Renal cortical epithelial cell (primary cell): ENCODE measurements at regions not wholly inside any gene's neighbourhood (a gene's known extent, or its start where the extent isn't known, plus 50 kb on each side); places are given as distances from the start of the nearest gene placed in this dataset.
A peak's percentile ranks its signal among the peaks of the same experiment; 100 is the strongest.
"Not testable (repeated sequence)": the region's sequence is repeated elsewhere in the genome, so short reads cannot be mapped to it uniquely, and the experiment has no call there.

Experiments used
- DNase-seq: peaks from one replicate; pipeline ENCODE4 v3.0.0-alpha.2; 2011; ENCODE audit warnings: low read depth

- peak; percentile 77 for DNase-seq
These were observed 891.9 kb upstream of the MBL2 start for GRCh38 chr10:53664282-53665019.

- DNase-seq: no peak
These were observed 878.2 kb upstream of the MBL2 start for GRCh38 chr10:53650794-53651193.

- DNase-seq: not testable (repeated sequence)
These were observed 874.6 kb upstream of the MBL2 start for GRCh38 chr10:53647221-53647620.

- no peak for DNase-seq
These were observed 873.9 kb upstream of the MBL2 start for GRCh38 chr10:53646525-53646924.

- DNase-seq: no peak
These were observed 873.4 kb upstream of the MBL2 start for GRCh38 chr10:53645951-53646350.

- DNase-seq: no peak
These were observed 865.4 kb upstream of the MBL2 start for GRCh38 chr10:53638006-53638405.

- no peak for DNase-seq
These were observed 852.1 kb upstream of the MBL2 start for GRCh38 chr10:53624722-53625121.

GRCh38 chr10:53622201-53622600 is 849.6 kb upstream of the MBL2 start:
- DNase-seq: peak; percentile 49

GRCh38 chr10:53619671-53620070 is 847.1 kb upstream of the MBL2 start:
- no peak for DNase-seq

GRCh38 chr10:53607691-53608090 is 835.1 kb upstream of the MBL2 start:
- DNase-seq: no peak

- peak; percentile 59 for DNase-seq
These were observed 834.4 kb upstream of the MBL2 start for GRCh38 chr10:53606981-53607380.

GRCh38 chr10:53601260-53601875 is 828.8 kb upstream of the MBL2 start:
- DNase-seq: peak; percentile 59

GRCh38 chr10:53598914-53599313 is 826.3 kb upstream of the MBL2 start:
- DNase-seq: peak; percentile 95

GRCh38 chr10:53597835-53598251 is 825.3 kb upstream of the MBL2 start:
- peak; percentile 33 for DNase-seq

- no peak for DNase-seq
These were observed 807.9 kb upstream of the MBL2 start for GRCh38 chr10:53580465-53580864.

GRCh38 chr10:53579773-53580172 is 807.2 kb upstream of the MBL2 start:
- DNase-seq: no peak

- DNase-seq: no peak
These were observed 801.4 kb upstream of the MBL2 start for GRCh38 chr10:53574024-53574423.

GRCh38 chr10:53573498-53573897 is 800.9 kb upstream of the MBL2 start:
- DNase-seq: no peak

- no peak for DNase-seq
These were observed 800.2 kb upstream of the MBL2 start for GRCh38 chr10:53572799-53573198.

GRCh38 chr10:53570221-53570620 is 797.6 kb upstream of the MBL2 start:
- DNase-seq: peak; percentile 6

- no peak for DNase-seq
These were observed 796.9 kb upstream of the MBL2 start for GRCh38 chr10:53569455-53569854.

GRCh38 chr10:53548664-53549063 is 776.1 kb upstream of the MBL2 start:
- DNase-seq: no peak

GRCh38 chr10:53547364-53547763 is 774.8 kb upstream of the MBL2 start:
- no peak for DNase-seq

GRCh38 chr10:53543410-53543809 is 770.8 kb upstream of the MBL2 start:
- no peak for DNase-seq
